ENCODE measurements at regions not wholly inside any gene's neighbourhood (a gene's known extent, or its start where the extent isn't known, plus 50 kb on each side); places are given as distances from the start of the nearest gene placed in this dataset.

DNA sequence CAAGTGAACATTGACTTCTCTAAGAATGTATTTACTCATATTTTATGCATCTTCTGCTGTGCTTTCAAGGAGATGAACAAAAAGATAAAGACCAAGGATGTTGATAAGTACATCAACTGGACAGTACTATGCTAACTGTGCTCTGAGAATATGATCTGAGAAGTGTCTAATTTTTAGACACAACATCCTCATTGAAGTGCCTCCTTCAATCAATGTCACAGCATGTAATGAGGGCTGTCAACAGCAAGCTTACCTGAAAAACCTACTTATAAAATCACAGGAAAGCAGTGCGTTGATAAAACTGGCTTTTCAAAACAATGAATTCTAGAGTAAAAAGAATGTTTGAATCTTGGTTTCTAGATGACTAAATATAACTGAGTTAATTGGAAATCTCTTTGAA is 452.9 kb upstream of the DSEL start:
- Histone ChIP-seq H3K36me3 (ENCODE audit: insufficient read depth) (no peaks in the 10 kb centered on the region), H3K4me2 (no peak overlapping the region), H3K4me3 (IDR thresholded peaks at IDR 0.05; ENCODE audit: insufficient read depth, low read depth, low read length) (no peak overlapping the region), H3K27me3 (ENCODE audit: insufficient read depth, low read depth) (no peaks in the 10 kb centered on the region), H2AFZ (ENCODE audit: low read depth) (no peak overlapping the region), H3K79me2 (ENCODE audit: insufficient read depth, low read depth) (no peaks in the 10 kb centered on the region), H3K4me1 (ENCODE audit: low read depth, poor library complexity, severe bottlenecking) (no peaks in the 10 kb centered on the region), H3K27ac (no peak overlapping the region), H4K20me1 (ENCODE audit: insufficient read depth) (no peaks in the 10 kb centered on the region), H3K9ac (no peak overlapping the region)
- TF ChIP-seq, protein P1, sequence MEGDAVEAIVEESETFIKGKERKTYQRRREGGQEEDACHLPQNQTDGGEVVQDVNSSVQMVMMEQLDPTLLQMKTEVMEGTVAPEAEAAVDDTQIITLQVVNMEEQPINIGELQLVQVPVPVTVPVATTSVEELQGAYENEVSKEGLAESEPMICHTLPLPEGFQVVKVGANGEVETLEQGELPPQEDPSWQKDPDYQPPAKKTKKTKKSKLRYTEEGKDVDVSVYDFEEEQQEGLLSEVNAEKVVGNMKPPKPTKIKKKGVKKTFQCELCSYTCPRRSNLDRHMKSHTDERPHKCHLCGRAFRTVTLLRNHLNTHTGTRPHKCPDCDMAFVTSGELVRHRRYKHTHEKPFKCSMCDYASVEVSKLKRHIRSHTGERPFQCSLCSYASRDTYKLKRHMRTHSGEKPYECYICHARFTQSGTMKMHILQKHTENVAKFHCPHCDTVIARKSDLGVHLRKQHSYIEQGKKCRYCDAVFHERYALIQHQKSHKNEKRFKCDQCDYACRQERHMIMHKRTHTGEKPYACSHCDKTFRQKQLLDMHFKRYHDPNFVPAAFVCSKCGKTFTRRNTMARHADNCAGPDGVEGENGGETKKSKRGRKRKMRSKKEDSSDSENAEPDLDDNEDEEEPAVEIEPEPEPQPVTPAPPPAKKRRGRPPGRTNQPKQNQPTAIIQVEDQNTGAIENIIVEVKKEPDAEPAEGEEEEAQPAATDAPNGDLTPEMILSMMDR (conservative IDR thresholded peaks at IDR 0.05; ENCODE audit: low read depth, low read length), result no peak

DNA sequence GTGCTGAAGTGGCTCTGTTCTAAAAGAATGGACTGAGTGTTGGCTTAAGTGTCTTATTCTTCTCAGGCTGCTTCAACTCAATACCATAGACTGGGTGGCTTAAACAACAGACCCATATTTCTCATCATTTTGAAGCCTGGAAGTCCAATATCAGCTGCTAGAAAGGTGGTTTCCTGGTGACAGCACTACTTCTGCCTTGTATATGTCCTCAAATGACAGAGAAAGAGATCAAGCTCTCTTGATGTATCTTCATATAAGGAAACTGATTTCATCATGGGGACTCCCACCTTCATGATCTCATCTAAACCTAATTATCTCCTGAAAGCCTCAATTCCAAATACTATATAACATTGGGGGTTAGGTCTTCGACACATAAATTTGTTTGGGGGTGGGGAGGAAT is 449.7 kb upstream of the DSEL start:
- Histone ChIP-seq H3K79me2 (ENCODE audit: insufficient read depth, low read depth) (no peaks in the 10 kb centered on the region), H2AFZ (ENCODE audit: low read depth) (no peak overlapping the region), H3K27me3 (ENCODE audit: insufficient read depth, low read depth) (no peaks in the 10 kb centered on the region), H3K9ac (no peak overlapping the region), H3K27ac (no peak overlapping the region), H3K4me1 (ENCODE audit: low read depth, poor library complexity, severe bottlenecking) (no peaks in the 10 kb centered on the region), H3K36me3 (ENCODE audit: insufficient read depth) (no peaks in the 10 kb centered on the region), H3K4me2 (no peak overlapping the region), H4K20me1 (ENCODE audit: insufficient read depth) (no peaks in the 10 kb centered on the region), H3K4me3 (IDR thresholded peaks at IDR 0.05; ENCODE audit: insufficient read depth, low read depth, low read length) (no peak overlapping the region)
- TF ChIP-seq, protein P1 (conservative IDR thresholded peaks at IDR 0.05; ENCODE audit: low read depth, low read length), result no peak

DNA sequence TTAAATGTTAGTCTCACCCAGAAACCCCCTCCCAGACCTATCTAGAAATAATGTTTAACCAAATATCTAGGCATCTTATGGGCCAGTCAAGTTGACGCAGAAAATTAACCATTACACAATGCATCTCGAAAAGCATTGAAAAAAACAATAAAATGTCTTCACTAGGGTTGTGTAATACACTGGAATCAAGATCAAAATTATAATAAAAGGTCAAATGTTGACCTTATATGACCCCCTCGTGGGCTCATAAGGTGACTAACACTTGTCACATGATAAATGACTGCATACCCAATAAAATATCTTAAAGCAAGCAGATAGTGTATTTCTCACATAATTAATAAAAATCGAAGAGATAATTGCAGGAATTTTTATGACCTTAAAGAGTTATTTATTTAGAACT is 447.9 kb upstream of the DSEL start:
- Histone ChIP-seq H3K79me2 (ENCODE audit: insufficient read depth, low read depth) (no peaks in the 10 kb centered on the region), H2AFZ (ENCODE audit: low read depth) (no peak overlapping the region), H4K20me1 (ENCODE audit: insufficient read depth) (no peaks in the 10 kb centered on the region), H3K27ac (no peak overlapping the region), H3K36me3 (ENCODE audit: insufficient read depth) (no peaks in the 10 kb centered on the region), H3K4me2 (no peak overlapping the region), H3K4me3 (IDR thresholded peaks at IDR 0.05; ENCODE audit: insufficient read depth, low read depth, low read length) (no peak overlapping the region), H3K9ac (no peak overlapping the region), H3K4me1 (ENCODE audit: low read depth, poor library complexity, severe bottlenecking) (no peaks in the 10 kb centered on the region), H3K27me3 (ENCODE audit: insufficient read depth, low read depth) (no peaks in the 10 kb centered on the region)
- TF ChIP-seq, protein P1 (conservative IDR thresholded peaks at IDR 0.05; ENCODE audit: low read depth, low read length), result no peak

DNA sequence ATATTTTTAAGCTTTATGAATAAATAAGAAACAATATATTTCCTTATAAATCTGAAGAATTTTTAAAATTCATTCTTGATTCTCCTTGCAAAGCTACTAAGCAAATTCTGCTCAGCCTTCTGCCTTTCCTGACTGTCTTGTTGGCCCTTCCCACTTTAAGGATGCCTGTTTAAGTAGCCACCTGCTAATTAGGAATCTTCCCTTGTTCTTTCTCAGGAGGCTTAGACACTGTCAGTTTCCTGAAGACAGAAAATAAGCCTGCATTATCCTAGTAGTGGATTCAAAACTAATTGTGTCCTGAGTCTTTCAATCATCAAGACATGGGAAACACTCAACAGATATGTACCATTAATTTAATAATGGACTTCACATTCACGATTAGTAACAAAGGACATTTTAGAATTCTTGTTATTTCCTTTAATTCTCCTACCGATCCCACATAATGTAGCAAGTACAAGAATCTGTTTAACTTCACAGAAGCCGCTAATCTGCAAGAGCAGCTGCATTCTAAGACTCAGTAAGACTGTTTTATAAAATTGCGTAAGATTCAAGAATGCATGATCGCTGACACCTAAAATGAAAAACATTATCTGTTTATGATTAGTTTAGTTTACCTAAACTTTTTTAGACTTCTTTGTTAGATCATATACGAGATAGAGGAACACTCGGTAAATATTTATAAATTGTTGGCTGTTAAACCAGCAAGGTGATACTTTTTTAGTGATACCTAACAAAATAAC is 445.4 kb upstream of the DSEL start:
- H3K27me3 ChIP-seq (ENCODE audit: insufficient read depth, low read depth), result no peaks in the 10 kb centered on the region
- no peak overlapping the region for H3K9ac ChIP-seq
- no peak overlapping the region for H3K4me3 ChIP-seq (IDR thresholded peaks at IDR 0.05; ENCODE audit: insufficient read depth, low read depth, low read length)
- H2AFZ ChIP-seq (ENCODE audit: low read depth), result no peak overlapping the region
- H3K27ac ChIP-seq, result no peak overlapping the region
- H3K36me3 ChIP-seq (ENCODE audit: insufficient read depth), result no peaks in the 10 kb centered on the region
- TF ChIP-seq, protein P1 (conservative IDR thresholded peaks at IDR 0.05; ENCODE audit: low read depth, low read length), result no peak
- no peak overlapping the region for H3K4me2 ChIP-seq
- no peaks in the 10 kb centered on the region for H3K4me1 ChIP-seq (ENCODE audit: low read depth, poor library complexity, severe bottlenecking)
- H4K20me1 ChIP-seq (ENCODE audit: insufficient read depth), result no peaks in the 10 kb centered on the region
- no peaks in the 10 kb centered on the region for H3K79me2 ChIP-seq (ENCODE audit: insufficient read depth, low read depth)

All from KMS-11 (cell line).